ENCODE measurements at regions not wholly inside any gene's neighbourhood (a gene's known extent, or its start where the extent isn't known, plus 50 kb on each side); places are given as distances from the start of the nearest gene placed in this dataset.

- no peak for DNase-seq
Observed at GRCh38 chr15:85847031-85847430, 52.3 kb upstream of the KLHL25 start.

GRCh38 chr15:85849946-85850345 lies 55.2 kb upstream of the KLHL25 start:
- DNase-seq: no peak

GRCh38 chr15:85852969-85853368 lies 58.2 kb upstream of the KLHL25 start:
- no peak for DNase-seq

GRCh38 chr15:85854345-85855097 lies 59.8 kb upstream of the KLHL25 start:
- no peak for DNase-seq

- DNase-seq: peak; percentile 16
Observed at GRCh38 chr15:85858586-85859375, 64.1 kb upstream of the KLHL25 start.

GRCh38 chr15:85859671-85860070 lies 64.9 kb upstream of the KLHL25 start:
- DNase-seq: no peak

GRCh38 chr15:85860394-85861161 lies 65.9 kb upstream of the KLHL25 start:
- DNase-seq: no peak

- no peak for DNase-seq
Observed at GRCh38 chr15:85865070-85865684, 70.5 kb upstream of the KLHL25 start.

GRCh38 chr15:85867250-85867649 lies 72.5 kb upstream of the KLHL25 start:
- no peak for DNase-seq

GRCh38 chr15:85869124-85869523 lies 74.4 kb upstream of the KLHL25 start:
- no peak for DNase-seq

- DNase-seq: no peak
Observed at GRCh38 chr15:85870216-85871014, 75.7 kb upstream of the KLHL25 start.

GRCh38 chr15:85871545-85871944 lies 76.8 kb upstream of the KLHL25 start:
- DNase-seq: no peak

GRCh38 chr15:85872125-85872524 lies 77.4 kb upstream of the KLHL25 start:
- DNase-seq: no peak

GRCh38 chr15:85874236-85874635 lies 79.5 kb upstream of the KLHL25 start:
- no peak for DNase-seq

GRCh38 chr15:85875756-85876155 lies 81.0 kb upstream of the KLHL25 start:
- DNase-seq: no peak

- DNase-seq: no peak
Observed at GRCh38 chr15:85878828-85879225, 84.1 kb upstream of the KLHL25 start.

- DNase-seq: no peak
Observed at GRCh38 chr15:85879334-85880163, 84.8 kb upstream of the KLHL25 start.

GRCh38 chr15:85880501-85881190 lies 85.9 kb upstream of the KLHL25 start:
- no peak for DNase-seq

GRCh38 chr15:85886309-85886811 lies 91.6 kb upstream of the KLHL25 start:
- DNase-seq: no peak

GRCh38 chr15:85889956-85890619 lies 95.4 kb upstream of the KLHL25 start:
- no peak for DNase-seq
